OCI-LY7 (cell line): ENCODE measurements at regions not wholly inside any gene's neighbourhood (a gene's known extent, or its start where the extent isn't known, plus 50 kb on each side); places are given as distances from the start of the nearest gene placed in this dataset.

ENCODE experiments used
- EZH2phosphoT487 ChIP-seq: fragments of 200-600 bp; sonication (generic); IDR thresholded peaks from 2 replicates; pipeline ENCODE4 v1.6.1; 2018; ENCODE audit warnings: low read depth, borderline replicate concordance, mild to moderate bottlenecking, mixed run types, antibody characterized with exemption, low read length, moderate library complexity, mixed read lengths
- TF ChIP-seq, protein P1 (sequence below): fragments of 200-600 bp; sonication (generic); conservative IDR thresholded peaks from 2 replicates; pipeline ENCODE4 v1.5.1; 2014; ENCODE audit warnings: mild to moderate bottlenecking, antibody characterized with exemption, low read length, moderate library complexity, mixed read lengths

- no peak for TF ChIP-seq EZH2phosphoT487
- TF ChIP-seq, protein P1, sequence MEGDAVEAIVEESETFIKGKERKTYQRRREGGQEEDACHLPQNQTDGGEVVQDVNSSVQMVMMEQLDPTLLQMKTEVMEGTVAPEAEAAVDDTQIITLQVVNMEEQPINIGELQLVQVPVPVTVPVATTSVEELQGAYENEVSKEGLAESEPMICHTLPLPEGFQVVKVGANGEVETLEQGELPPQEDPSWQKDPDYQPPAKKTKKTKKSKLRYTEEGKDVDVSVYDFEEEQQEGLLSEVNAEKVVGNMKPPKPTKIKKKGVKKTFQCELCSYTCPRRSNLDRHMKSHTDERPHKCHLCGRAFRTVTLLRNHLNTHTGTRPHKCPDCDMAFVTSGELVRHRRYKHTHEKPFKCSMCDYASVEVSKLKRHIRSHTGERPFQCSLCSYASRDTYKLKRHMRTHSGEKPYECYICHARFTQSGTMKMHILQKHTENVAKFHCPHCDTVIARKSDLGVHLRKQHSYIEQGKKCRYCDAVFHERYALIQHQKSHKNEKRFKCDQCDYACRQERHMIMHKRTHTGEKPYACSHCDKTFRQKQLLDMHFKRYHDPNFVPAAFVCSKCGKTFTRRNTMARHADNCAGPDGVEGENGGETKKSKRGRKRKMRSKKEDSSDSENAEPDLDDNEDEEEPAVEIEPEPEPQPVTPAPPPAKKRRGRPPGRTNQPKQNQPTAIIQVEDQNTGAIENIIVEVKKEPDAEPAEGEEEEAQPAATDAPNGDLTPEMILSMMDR, result no peak
Observed at GRCh38 chr12:24224401-24224800, 274.9 kb upstream of the SOX5 start.
